ENCODE measurements at regions not wholly inside any gene's neighbourhood (a gene's known extent, or its start where the extent isn't known, plus 50 kb on each side); places are given as distances from the start of the nearest gene placed in this dataset.
A peak's percentile ranks its signal among the peaks of the same experiment; 100 is the strongest.

GRCh38 chr9:126144196-126144595 is 182.4 kb upstream of the MVB12B start:
- peak in 1 of 2 experiments; percentile 45 for DNase-seq
- no peak overlapping the region for H3K4me3 ChIP-seq
- H3K9me3 ChIP-seq (replicated peaks) = peaks cover 9% of the 10 kb centered on the region
- H3K4me1 ChIP-seq = peaks cover 21% of the 10 kb centered on the region
- no peaks in the 10 kb centered on the region for H3K36me3 ChIP-seq
- H3K27ac ChIP-seq = no peak overlapping the region
- no peaks in the 10 kb centered on the region for H3K27me3 ChIP-seq

GRCh38 chr9:126144603-126145456 is 181.8 kb upstream of the MVB12B start:
- Histone ChIP-seq H3K9me3 (replicated peaks) (peaks cover 9% of the 10 kb centered on the region), H3K27me3 (no peaks in the 10 kb centered on the region), H3K4me3 (no peak overlapping the region), H3K4me1 (peaks cover 21% of the 10 kb centered on the region), H3K27ac (no peak overlapping the region), H3K36me3 (no peaks in the 10 kb centered on the region)
- DNase-seq = no peak

- Histone ChIP-seq H3K27ac (peak overlapping the region; percentile 30), H3K4me3 (peak overlapping the region; percentile 25), H3K4me1 (peaks cover 21% of the 10 kb centered on the region), H3K27me3 (no peaks in the 10 kb centered on the region), H3K9me3 (replicated peaks) (peaks cover 5% of the 10 kb centered on the region; the same call in 1 of the 2 replicates), H3K36me3 (no peaks in the 10 kb centered on the region)
- no peak for DNase-seq
Measured at GRCh38 chr9:126145887-126146253, 180.8 kb upstream of the MVB12B start.

DNA sequence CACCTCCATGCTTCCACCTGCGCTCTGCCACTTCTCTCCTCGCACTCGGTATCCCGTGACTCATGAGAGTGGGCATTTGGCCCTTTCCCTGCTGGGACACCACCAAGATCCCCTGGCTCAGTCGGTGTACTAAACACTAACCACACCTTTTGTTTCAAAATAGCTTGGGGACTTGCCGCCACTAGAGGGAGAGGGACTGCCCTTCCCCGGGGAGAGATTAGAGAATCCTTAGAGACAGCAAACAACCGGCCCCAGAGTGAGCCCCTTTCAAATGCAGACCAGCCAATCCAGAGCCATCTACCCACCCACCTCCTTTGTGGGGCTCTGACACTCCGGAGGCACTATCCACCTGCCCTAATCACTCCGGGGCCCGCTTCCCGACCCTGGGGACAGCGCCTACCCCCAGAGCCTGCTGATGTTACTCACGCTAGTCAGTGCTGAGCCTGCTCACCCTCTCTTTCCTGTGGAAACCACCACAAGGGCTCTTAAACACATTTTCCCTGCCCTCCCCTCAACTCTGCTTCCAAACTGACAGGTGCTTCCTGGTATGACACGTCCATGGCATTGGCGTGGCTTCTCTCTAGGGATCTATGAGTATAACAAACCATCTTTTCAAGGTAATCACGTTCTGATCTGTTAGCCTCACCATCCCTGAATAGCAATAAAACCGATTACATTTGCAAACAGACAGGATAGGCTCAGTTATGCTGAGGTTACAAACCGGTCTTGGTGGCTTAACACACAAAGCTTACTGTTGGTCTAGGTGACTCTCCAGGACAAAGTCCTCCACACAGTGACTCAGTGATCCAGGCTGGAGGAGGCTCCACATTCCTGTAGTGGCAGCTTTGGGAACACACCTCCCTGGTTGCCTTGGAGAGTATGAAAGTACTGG is 180.1 kb upstream of the MVB12B start:
- Histone ChIP-seq H3K9me3 (replicated peaks) (0 out of 2 replicates have a peak, but pooled peaks cover under 1% of the 10 kb centered on the region), H3K4me1 (peaks cover 25% of the 10 kb centered on the region), H3K27me3 (no peaks in the 10 kb centered on the region), H3K4me3 (peak overlapping the region; percentile 25), H3K27ac (peak overlapping the region; percentile 30), H3K36me3 (no peaks in the 10 kb centered on the region)
- DNase-seq = peak; percentile 96 to 98

DNA sequence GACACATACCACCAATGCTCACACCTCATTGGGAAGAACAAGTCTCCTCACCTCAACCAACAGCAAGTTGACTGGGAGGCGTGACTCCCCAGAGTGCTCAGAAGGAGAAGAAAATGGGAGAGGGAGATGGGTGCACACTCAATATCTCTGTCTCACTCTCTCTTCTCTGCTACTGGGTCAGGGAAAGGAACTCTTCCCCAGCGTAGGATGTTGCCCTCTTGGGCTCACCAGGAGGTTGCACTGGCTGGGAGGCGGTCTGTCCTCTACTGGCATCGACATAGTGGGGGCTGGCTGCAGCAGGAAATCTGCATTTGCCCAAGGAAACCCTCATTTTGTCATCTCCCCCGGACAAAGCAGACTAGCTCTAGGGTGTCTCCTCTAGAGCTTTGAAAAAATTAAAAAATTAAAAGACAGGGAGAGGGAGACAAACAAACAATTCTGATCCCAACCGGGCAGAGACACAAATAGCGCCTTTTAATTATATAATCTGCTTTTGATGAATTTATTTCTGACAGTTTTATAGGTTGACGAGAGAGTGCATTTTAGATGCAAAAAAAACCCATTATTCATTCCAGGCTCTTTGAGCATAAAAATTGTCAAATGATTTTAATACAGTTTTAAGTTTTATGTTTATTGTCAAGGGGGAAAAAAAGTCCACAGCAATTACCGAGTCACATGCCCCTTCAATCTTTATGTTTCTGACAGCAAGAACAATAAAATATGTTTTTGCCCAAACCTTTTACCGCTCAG is 179.3 kb upstream of the MVB12B start:
- Histone ChIP-seq H3K9me3 (replicated peaks) (no peaks in the 10 kb centered on the region), H3K4me1 (peaks cover 25% of the 10 kb centered on the region), H3K4me3 (no peak overlapping the region), H3K27ac (peak overlapping the region; percentile 30), H3K36me3 (no peaks in the 10 kb centered on the region), H3K27me3 (no peaks in the 10 kb centered on the region)
- DNase-seq = no peak

GRCh38 chr9:126147936-126148870 is 178.4 kb upstream of the MVB12B start:
- Histone ChIP-seq H3K9me3 (replicated peaks) (no peaks in the 10 kb centered on the region), H3K4me3 (no peak overlapping the region), H3K27ac (peak overlapping the region; percentile 30; the same call in 1 of the 2 replicates), H3K36me3 (no peaks in the 10 kb centered on the region), H3K27me3 (no peaks in the 10 kb centered on the region), H3K4me1 (peaks cover 25% of the 10 kb centered on the region)
- DNase-seq = peak; percentile 51 to 65

DNA sequence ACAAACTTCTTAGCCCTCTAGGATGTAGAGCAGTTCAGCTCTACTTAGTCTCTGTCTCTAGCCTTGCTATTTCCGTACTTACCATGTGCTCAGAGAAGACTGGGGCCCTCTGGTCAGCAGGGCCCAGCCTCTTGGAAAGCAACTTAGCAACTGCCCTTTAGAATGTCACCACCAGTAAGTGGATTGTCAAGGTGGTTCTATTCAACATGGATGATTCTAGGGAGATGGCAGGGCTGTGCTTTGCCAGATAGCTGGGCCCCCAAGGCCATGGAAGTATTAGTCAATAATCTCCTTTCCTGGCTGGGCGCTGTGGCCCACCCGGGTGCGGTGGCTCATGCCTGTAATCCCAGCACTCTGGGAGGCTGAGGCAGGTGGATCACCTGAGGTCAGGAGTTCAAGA is 177.6 kb upstream of the MVB12B start:
- no peak overlapping the region for H3K4me3 ChIP-seq
- H3K4me1 ChIP-seq = peaks cover 25% of the 10 kb centered on the region
- DNase-seq = no peak
- no peaks in the 10 kb centered on the region for H3K9me3 ChIP-seq (replicated peaks)
- H3K27ac ChIP-seq = no peak overlapping the region
- H3K36me3 ChIP-seq = no peaks in the 10 kb centered on the region
- H3K27me3 ChIP-seq = no peaks in the 10 kb centered on the region

DNA sequence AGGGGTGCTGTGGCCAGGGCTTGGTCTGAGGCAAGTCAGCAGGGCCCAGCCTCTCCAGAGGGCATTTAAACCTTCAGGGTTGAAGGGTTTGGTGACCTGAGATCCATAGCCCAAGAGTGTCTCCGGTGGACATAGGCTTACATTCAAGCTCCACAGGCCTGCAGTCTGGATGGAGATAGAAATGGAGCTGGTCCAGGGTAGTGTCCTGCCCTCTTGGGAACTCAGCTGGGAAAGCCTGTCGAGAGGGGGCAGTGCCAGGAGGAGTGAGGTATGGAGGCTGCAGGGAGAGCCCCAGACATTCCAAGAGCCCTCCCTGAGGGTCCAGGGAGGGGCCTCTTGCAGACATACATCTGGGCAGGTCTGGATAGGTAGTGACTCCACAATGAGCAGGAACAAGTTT is 177.0 kb upstream of the MVB12B start:
- H3K27me3 ChIP-seq = no peaks in the 10 kb centered on the region
- no peak overlapping the region for H3K27ac ChIP-seq
- peaks cover 25% of the 10 kb centered on the region for H3K4me1 ChIP-seq
- no peak for DNase-seq
- H3K4me3 ChIP-seq = no peak overlapping the region
- H3K9me3 ChIP-seq (replicated peaks) = no peaks in the 10 kb centered on the region
- no peaks in the 10 kb centered on the region for H3K36me3 ChIP-seq

- Histone ChIP-seq H3K9me3 (replicated peaks) (no peaks in the 10 kb centered on the region), H3K4me3 (no peak overlapping the region), H3K36me3 (no peaks in the 10 kb centered on the region), H3K27ac (no peak overlapping the region), H3K27me3 (no peaks in the 10 kb centered on the region), H3K4me1 (peaks cover 25% of the 10 kb centered on the region)
- peak in 1 of 2 experiments; percentile 50 for DNase-seq
Measured at GRCh38 chr9:126150411-126151030, 176.1 kb upstream of the MVB12B start.

GRCh38 chr9:126151031-126151685 is 175.5 kb upstream of the MVB12B start:
- no peaks in the 10 kb centered on the region for H3K36me3 ChIP-seq
- H3K27me3 ChIP-seq = no peaks in the 10 kb centered on the region
- no peaks in the 10 kb centered on the region for H3K9me3 ChIP-seq (replicated peaks)
- peak in 1 of 2 experiments; percentile 44 for DNase-seq
- no peak overlapping the region for H3K27ac ChIP-seq
- H3K4me3 ChIP-seq = peak overlapping the region; percentile 21
- H3K4me1 ChIP-seq = peaks cover 22% of the 10 kb centered on the region

GRCh38 chr9:126151686-126152134 is 174.9 kb upstream of the MVB12B start:
- Histone ChIP-seq H3K36me3 (no peaks in the 10 kb centered on the region), H3K9me3 (replicated peaks) (no peaks in the 10 kb centered on the region), H3K27ac (no peak overlapping the region), H3K27me3 (no peaks in the 10 kb centered on the region), H3K4me3 (peak overlapping the region; percentile 21), H3K4me1 (peaks cover 19% of the 10 kb centered on the region)
- DNase-seq = peak in 1 of 2 experiments; percentile 28

- Histone ChIP-seq H3K4me1 (peaks cover 17% of the 10 kb centered on the region), H3K36me3 (no peaks in the 10 kb centered on the region), H3K27ac (no peak overlapping the region), H3K9me3 (replicated peaks) (no peaks in the 10 kb centered on the region), H3K27me3 (no peaks in the 10 kb centered on the region), H3K4me3 (no peak overlapping the region)
- no peak for DNase-seq
Measured at GRCh38 chr9:126152622-126153362, 173.8 kb upstream of the MVB12B start.

Data from SJCRH30 (cell line).